GM12878 (cell line): ENCODE measurements at regions not wholly inside any gene's neighbourhood (a gene's known extent, or its start where the extent isn't known, plus 50 kb on each side); places are given as distances from the start of the nearest gene placed in this dataset.

Experiments
- BCL11A ChIP-seq: IDR thresholded peaks from 2 replicates; pipeline ENCODE4 v1.6.1; 2011; ENCODE audit warnings: low read depth, low read length
- BRCA1 ChIP-seq: IDR thresholded peaks from 2 replicates; pipeline ENCODE4 v1.6.1; 2011; ENCODE audit warnings: low read depth, low read length, improper control_type of control experiment
- CTCF ChIP-seq, 3 experiments: IDR thresholded peaks in 2 of 3; conservative IDR thresholded peaks in 1 of 3; 2 replicates each; pipeline ENCODE4 v1.5.1; 2011; ENCODE audit warnings: low read depth in 3 of 3, low read length in 3 of 3, mild to moderate bottlenecking in 3 of 3, control low read depth in 2 of 3, moderate library complexity in 2 of 3, inconsistent platforms in 1 of 3, mixed read lengths in 1 of 3; ENCODE audit not compliant: control insufficient read depth in 2 of 3, insufficient read depth in 1 of 3; ENCODE audit errors: extremely low read depth in 1 of 3
- NFXL1 ChIP-seq: fragments of 450-650 bp; IDR thresholded peaks from 2 replicates; pipeline ENCODE4 v1.6.1; 2017; ENCODE audit warnings: antibody characterized with exemption, mild to moderate bottlenecking, borderline replicate concordance
- RCOR1 ChIP-seq: conservative IDR thresholded peaks from 2 replicates; pipeline ENCODE4 v1.6.1; 2012; ENCODE audit warnings: low read depth, low read length, improper control_type of control experiment
- SUPT20H ChIP-seq: IDR thresholded peaks from 2 replicates; pipeline ENCODE4 v1.6.1; 2011; ENCODE audit warnings: low read depth, mild to moderate bottlenecking, low read length, moderate library complexity, borderline replicate concordance; ENCODE audit not compliant: control insufficient read depth
- USF2 ChIP-seq: IDR thresholded peaks from 2 replicates; pipeline ENCODE4 v1.6.1; 2011; ENCODE audit warnings: low read depth, low read length, improper control_type of control experiment, borderline replicate concordance
- ZBTB11 ChIP-seq: fragments of 450-650 bp; formaldehyde crosslinking; IDR thresholded peaks from 2 replicates; pipeline ENCODE4 v1.5.0; 2022; ENCODE audit warnings: mild to moderate bottlenecking, missing genetic modification characterization

- no peak for TF ChIP-seq NFXL1
- TF ChIP-seq USF2 = no peak
- no peak for TF ChIP-seq BRCA1
- no peak for TF ChIP-seq BCL11A
- no peak for TF ChIP-seq CTCF (IDR thresholded peaks at IDR 0.05 in 2 of 3, conservative IDR thresholded peaks at IDR 0.05 in 1 of 3; ENCODE audit: control insufficient read depth in 2 of 3, extremely low read depth in 1 of 3, insufficient read depth in 1 of 3, low read depth in 3 of 3, low read length in 3 of 3)
- no peak for TF ChIP-seq RCOR1
- no peak for TF ChIP-seq SUPT20H
- no peak for TF ChIP-seq ZBTB11 (CRISPR knock-in tag)
Observed at GRCh38 chrX:79036157-79036880, 91.1 kb downstream of the P2RY10 start.
